Subcutaneous abdominal adipose tissue (tissue), 5 donors: ENCODE measurements at regions not wholly inside any gene's neighbourhood (a gene's known extent, or its start where the extent isn't known, plus 50 kb on each side); places are given as distances from the start of the nearest gene placed in this dataset.

Source experiments
- H3K27ac ChIP-seq: one replicate; pipeline ENCODE4 v1.7.0; 2013; ENCODE audit warnings: low read depth, mild to moderate bottlenecking, inconsistent platforms, low read length, moderate library complexity
- H3K27me3 ChIP-seq, 5 donors: one replicate each; pipeline ENCODE4 v1.7.0; 2013; ENCODE audit warnings: low read length in 5 of 5, inconsistent platforms in 1 of 5; ENCODE audit not compliant: control insufficient read depth in 5 of 5, insufficient read depth in 4 of 5
- H3K36me3 ChIP-seq, 5 donors: one replicate each; pipeline ENCODE4 v1.7.0; 2013; ENCODE audit warnings: low read length in 5 of 5; ENCODE audit not compliant: control insufficient read depth in 5 of 5, insufficient read depth in 5 of 5
- H3K4me1 ChIP-seq, 5 donors: one replicate each; pipeline ENCODE4 v1.7.0; 2013; ENCODE audit warnings: low read length in 5 of 5, mild to moderate bottlenecking in 3 of 5, moderate library complexity in 1 of 5; ENCODE audit not compliant: control insufficient read depth in 5 of 5, insufficient read depth in 5 of 5
- H3K4me3 ChIP-seq, 5 donors: one replicate each; pipeline ENCODE4 v1.7.0; 2013; ENCODE audit warnings: low read length in 5 of 5, low read depth in 1 of 5
- H3K9ac ChIP-seq, 5 donors: one replicate each; pipeline ENCODE4 v1.7.0; 2013; ENCODE audit warnings: low read length in 5 of 5, mild to moderate bottlenecking in 4 of 5, moderate library complexity in 3 of 5
- H3K9me3 ChIP-seq, 5 donors: one replicate each; pipeline ENCODE4 v1.7.0; 2013; ENCODE audit warnings: low read length in 5 of 5; ENCODE audit not compliant: control insufficient read depth in 5 of 5
- donor health status: healthy.
- donor health status: healthy.
- donor health status: healthy.
- donor health status: healthy.
- donor health status: healthy.

GRCh38 chr16:73793871-73794437 is 502.7 kb upstream of the PSMD7 start:
- H3K36me3 ChIP-seq: no peaks in the 10 kb centered on the region
- peaks cover 0 to 12% (median 0%) of the 10 kb centered on the region in 5 donors for H3K27me3 ChIP-seq
- H3K27ac ChIP-seq: no peak overlapping the region
- H3K9me3 ChIP-seq: no peaks in the 10 kb centered on the region
- H3K4me3 ChIP-seq: no peak overlapping the region
- peaks cover 0 to 14% (median 4%) of the 10 kb centered on the region in 5 donors for H3K4me1 ChIP-seq
- H3K9ac ChIP-seq: no peak overlapping the region

- H3K4me1 ChIP-seq: peaks cover 0 to 14% (median 4%) of the 10 kb centered on the region in 5 donors
These were observed 503.4 kb upstream of the PSMD7 start for GRCh38 chr16:73793260-73793659.

GRCh38 chr16:73792199-73793020 is 504.2 kb upstream of the PSMD7 start:
- peaks cover 0 to 14% (median 4%) of the 10 kb centered on the region in 5 donors for H3K4me1 ChIP-seq
- H3K9ac ChIP-seq: no peak overlapping the region
- H3K27ac ChIP-seq: no peak overlapping the region
- H3K36me3 ChIP-seq: no peaks in the 10 kb centered on the region
- H3K9me3 ChIP-seq: no peaks in the 10 kb centered on the region
- H3K27me3 ChIP-seq: peaks cover 0 to 12% (median 0%) of the 10 kb centered on the region in 5 donors
- H3K4me3 ChIP-seq: no peak overlapping the region

More at GRCh38 chr16:73793260-73793659, 503.4 kb upstream of the PSMD7 start:
- Histone ChIP-seq H3K4me3 (no peak overlapping the region), H3K9me3 (no peaks in the 10 kb centered on the region), H3K36me3 (no peaks in the 10 kb centered on the region), H3K9ac (no peak overlapping the region), H3K27me3 (peaks cover 0 to 12% (median 0%) of the 10 kb centered on the region in 5 donors), H3K27ac (no peak overlapping the region)

GRCh38 chr16:73781297-73781696 is 515.3 kb upstream of the PSMD7 start:
- no peaks in the 10 kb centered on the region for H3K4me1 ChIP-seq
- no peaks in the 10 kb centered on the region for H3K36me3 ChIP-seq
- no peak overlapping the region for H3K9ac ChIP-seq

GRCh38 chr16:73778887-73779286 is 517.7 kb upstream of the PSMD7 start:
- H3K9ac ChIP-seq: no peak overlapping the region
- H3K4me1 ChIP-seq: no peaks in the 10 kb centered on the region
- peaks cover 0 to 2% (median 0%) of the 10 kb centered on the region in 5 donors for H3K27me3 ChIP-seq
- H3K36me3 ChIP-seq: no peaks in the 10 kb centered on the region
- H3K4me3 ChIP-seq: no peak overlapping the region
- H3K27ac ChIP-seq: no peak overlapping the region
- H3K9me3 ChIP-seq: peaks cover 0 to 14% (median 9%) of the 10 kb centered on the region in 5 donors

More at GRCh38 chr16:73781297-73781696, 515.3 kb upstream of the PSMD7 start:
- Histone ChIP-seq H3K27ac (no peak overlapping the region), H3K9me3 (peaks cover 0 to 17% (median 14%) of the 10 kb centered on the region in 5 donors), H3K4me3 (no peak overlapping the region), H3K27me3 (peaks cover 0 to 2% (median 0%) of the 10 kb centered on the region in 5 donors)

- Histone ChIP-seq H3K27me3 (no peaks in the 10 kb centered on the region), H3K9ac (no peak overlapping the region), H3K4me1 (no peaks in the 10 kb centered on the region), H3K9me3 (no peaks in the 10 kb centered on the region), H3K4me3 (peak overlapping the region in 4 of 5 donors; percentile 36 to 56 (median 44)), H3K36me3 (no peaks in the 10 kb centered on the region), H3K27ac (no peak overlapping the region)
These were observed 520.7 kb upstream of the PSMD7 start for GRCh38 chr16:73775841-73776388.

GRCh38 chr16:73771196-73772064 is 525.2 kb upstream of the PSMD7 start:
- Histone ChIP-seq H3K36me3 (no peaks in the 10 kb centered on the region), H3K4me1 (peaks cover 0 to 5% (median 0%) of the 10 kb centered on the region in 5 donors), H3K27ac (no peak overlapping the region), H3K27me3 (no peaks in the 10 kb centered on the region), H3K9me3 (no peaks in the 10 kb centered on the region), H3K9ac (no peak overlapping the region), H3K4me3 (no peak overlapping the region)

GRCh38 chr16:73768786-73769203 is 527.8 kb upstream of the PSMD7 start:
- H3K27ac ChIP-seq: no peak overlapping the region
- no peaks in the 10 kb centered on the region for H3K36me3 ChIP-seq
- H3K4me1 ChIP-seq: peaks cover 0 to 5% (median 0%) of the 10 kb centered on the region in 5 donors
- no peak overlapping the region for H3K9ac ChIP-seq
- no peak overlapping the region for H3K4me3 ChIP-seq
- H3K9me3 ChIP-seq: no peaks in the 10 kb centered on the region
- H3K27me3 ChIP-seq: no peaks in the 10 kb centered on the region

GRCh38 chr16:73764321-73764720 is 532.3 kb upstream of the PSMD7 start:
- H3K36me3 ChIP-seq: no peaks in the 10 kb centered on the region
- H3K27ac ChIP-seq: no peak overlapping the region

More at GRCh38 chr16:73764321-73764720, 532.3 kb upstream of the PSMD7 start:
- H3K9ac ChIP-seq: no peak overlapping the region
- peaks cover 0 to 4% (median under 1%) of the 10 kb centered on the region in 5 donors for H3K9me3 ChIP-seq
- peaks cover 0 to 5% (median 0%) of the 10 kb centered on the region in 5 donors for H3K4me1 ChIP-seq
- H3K4me3 ChIP-seq: no peak overlapping the region
- no peaks in the 10 kb centered on the region for H3K27me3 ChIP-seq
